HepG2 (cell line): ENCODE measurements at regions not wholly inside any gene's neighbourhood (a gene's known extent, or its start where the extent isn't known, plus 50 kb on each side); places are given as distances from the start of the nearest gene placed in this dataset.
"Not testable (repeated sequence)": the region's sequence is repeated elsewhere in the genome, so short reads cannot be mapped to it uniquely, and the experiment has no call there.

Source experiments
- ATAC-seq: fragments of 200-7000 bp; cut with Tn5 transposase; 3 replicates; pipeline ENCODE4 v1.9.1; 2020; ENCODE audit warnings: mild to moderate bottlenecking, moderate library complexity
- BruUV-seq: library from RNA; stranded (reverse); fragments of 400-500 nt; replicated peaks from 2 replicates; lab custom pipeline; 2021; lab: Mats Ljungman, UMichigan
- CTCF ChIA-PET: fragments of 300-600 bp; formaldehyde crosslinking; extraction: SDS; loops from one replicate; lab custom pipeline; 2021; ENCODE audit warnings: low total read pairs, inconsistent platforms, low intra/inter-chr PET ratio; lab: Yijun Ruan, JAX
- POLR2A ChIA-PET: fragments of 350-600 bp; sonication (Branson Sonifier 250); formaldehyde crosslinking; loops from one replicate; lab custom pipeline; 2020; ENCODE audit warnings: antibody characterized with exemption, inconsistent platforms; lab: Yijun Ruan, JAX
- DNase-seq: peaks from one replicate; pipeline ENCODE4 v3.0.0-alpha.2; 2015; ENCODE audit warnings: low spot score
- FAIRE-seq: peaks from 3 replicates; lab custom pipeline; 2011; peaks lifted over from hg19 to GRCh38; lab: Jason Lieb, UNC
- H2AFZ ChIP-seq: one replicate; pipeline ENCODE4 v1.6.1; 2011; ENCODE audit warnings: low read length, inconsistent platforms
- H3K27ac ChIP-seq: fragments of 300-600 bp; 3 replicates; pipeline ENCODE4 v1.8.0; 2011; ENCODE audit warnings: mixed run types, mild to moderate bottlenecking, mixed read lengths, low read length, inconsistent platforms; ENCODE audit not compliant: insufficient read depth; ENCODE audit errors: extremely low read length
- H3K27me3 ChIP-seq, 2 experiments: fragments of 200-600 bp in 1 of 2; 2 replicates in 1 of 2; 3 replicates in 1 of 2; pipeline versions ENCODE4 v1.6.0 to v1.8.0; 2011; ENCODE audit warnings: low read length in 2 of 2, mild to moderate bottlenecking in 2 of 2, moderate library complexity in 2 of 2, inconsistent platforms in 1 of 2; ENCODE audit not compliant: insufficient read depth in 2 of 2, control insufficient read depth in 1 of 2
- H3K36me3 ChIP-seq, 2 experiments: fragments of 200-600 bp in 1 of 2; replicated peaks in 1 of 2; 2 replicates in 1 of 2; 3 replicates in 1 of 2; pipeline versions ENCODE4 v1.5.1 to v1.8.0; 2011; ENCODE audit warnings: low read length in 2 of 2, inconsistent platforms in 1 of 2; ENCODE audit not compliant: insufficient read depth in 2 of 2, control insufficient read depth in 1 of 2
- H3K4me1 ChIP-seq: 2 replicates; pipeline ENCODE4 v1.5.1; 2012; ENCODE audit warnings: low read length, inconsistent platforms; ENCODE audit not compliant: insufficient read depth
- H3K4me2 ChIP-seq: 2 replicates; pipeline ENCODE4 v1.6.0; 2011; ENCODE audit warnings: low read depth, low read length, inconsistent platforms
- H3K4me3 ChIP-seq, 3 experiments: fragments of 200-600 bp in 1 of 3; sonication (generic), shearing (Covaris generic) in 1 of 3; replicated peaks in 1 of 3; 2 replicates each; pipeline ENCODE4 v1.5.1; 2011 to 2016; ENCODE audit warnings: low read length in 3 of 3, inconsistent platforms in 2 of 3, low read depth in 2 of 3, mild to moderate bottlenecking in 2 of 3, control low read depth in 1 of 3, mixed read lengths in 1 of 3; ENCODE audit not compliant: insufficient read depth in 1 of 3
- H3K79me2 ChIP-seq: one replicate; pipeline ENCODE4 v1.6.1; 2011; ENCODE audit warnings: low read length, inconsistent platforms; ENCODE audit not compliant: insufficient read depth
- H3K9ac ChIP-seq: 2 replicates; pipeline ENCODE4 v1.6.0; 2011; ENCODE audit warnings: mild to moderate bottlenecking, low read depth, low read length, inconsistent platforms; ENCODE audit not compliant: insufficient read depth
- H3K9me3 ChIP-seq: 2 replicates; pipeline ENCODE4 v1.5.1; 2012; ENCODE audit warnings: mild to moderate bottlenecking, low read length
- H4K20me1 ChIP-seq: 2 replicates; pipeline ENCODE4 v1.6.0; 2011; ENCODE audit warnings: inconsistent platforms, mild to moderate bottlenecking, low read length, moderate library complexity; ENCODE audit not compliant: insufficient read depth
- ZNF350 ChIP-seq: sonication (generic); formaldehyde crosslinking; IDR thresholded peaks from 2 replicates; pipeline ENCODE4 v1.4.0; 2020; ENCODE audit warnings: mild to moderate bottlenecking, low read depth, missing genetic modification reagents, borderline replicate concordance
- WGBS: methylation state at CpG from one replicate; pipeline ENCODE4 v1.1.6; 2017; ENCODE audit warnings: low lambda C conversion rate; 5-methylcytosine and 5-hydroxymethylcytosine counted together
- in situ Hi-C: cut with HindIII; loops from 2 replicates; pipeline ENCODE4 v1.10.0; 2017; ENCODE audit warnings: low pct_unique_long_range_greater_than_20kb; ENCODE audit not compliant: extremely low pct_ligation_motif_present
- intact Hi-C: fragments of 100-400 bp; cut with micrococcal nuclease; formaldehyde crosslinking; loops from one replicate; pipeline ENCODE4 v1.10.0; 2022; ENCODE audit not compliant: unreplicated experiment

DNA sequence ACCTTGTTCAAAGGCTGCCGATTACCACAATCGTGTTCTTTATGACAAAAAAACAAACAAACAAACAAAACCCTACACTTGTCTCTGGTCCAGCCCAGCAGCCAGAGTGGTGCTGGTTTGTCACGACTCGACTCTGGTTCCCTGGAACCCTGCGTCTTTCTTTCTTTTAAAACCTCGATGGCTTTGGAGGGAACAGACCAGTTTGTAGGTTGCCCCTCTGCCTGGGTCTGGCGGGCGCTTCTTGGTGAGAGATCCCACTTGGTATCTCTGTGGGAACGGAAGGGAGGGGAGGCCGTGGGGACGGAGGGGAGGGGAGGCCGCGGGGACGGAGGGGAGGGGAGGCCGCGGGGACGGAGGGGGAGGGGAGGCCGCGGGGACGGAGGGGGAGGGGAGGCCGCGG, 176.2 kb upstream of the ZNF469 start:
- in situ Hi-C loops, ATAC-seq, H3K4me3 ChIP-seq, H3K4me1 ChIP-seq, H3K79me2 ChIP-seq, H3K9ac ChIP-seq, H2AFZ ChIP-seq, H3K27ac ChIP-seq, CTCF ChIA-PET, POLR2A ChIA-PET, intact Hi-C loops, DNase-seq, H3K9me3 ChIP-seq, FAIRE-seq, BruUV-seq, H3K4me2 ChIP-seq, H4K20me1 ChIP-seq, H3K36me3 ChIP-seq: not testable (repeated sequence)
- peaks cover 1 to 31% of the 10 kb centered on the region in 2 experiments; a peak in 4 of 5 replicates for H3K27me3 ChIP-seq
- WGBS: 61% methylated on average over 16 of the region's 22 CpGs

- no TSS peak for BruUV-seq
- no peaks in the 10 kb centered on the region for H4K20me1 ChIP-seq
- H3K79me2 ChIP-seq: no peaks in the 10 kb centered on the region
- H3K9me3 ChIP-seq: no peaks in the 10 kb centered on the region
- intact Hi-C loops (no loop called here), in situ Hi-C loops (no loop called here)
- H3K9ac ChIP-seq: no peak overlapping the region
- H3K4me2 ChIP-seq: no peak overlapping the region
- no peak for TF ChIP-seq ZNF350 (CRISPR knock-in tag)
- H3K27me3 ChIP-seq: peaks cover 1 to 23% of the 10 kb centered on the region in 2 experiments; a peak in 2 of 5 replicates
- DNase-seq (no peak), ATAC-seq (no peak), FAIRE-seq (no peak)
- H3K27ac ChIP-seq: no peak overlapping the region
- no peak overlapping the region for H3K4me3 ChIP-seq
- H3K36me3 ChIP-seq: no peaks in the 10 kb centered on the region
- POLR2A ChIA-PET: no interaction called here
- 39% methylated on average over 10 of the region's 10 CpGs for WGBS
- H3K4me1 ChIP-seq: no peaks in the 10 kb centered on the region
- H2AFZ ChIP-seq: no peak overlapping the region
- CTCF ChIA-PET: no interaction called here
Measured at GRCh38 chr16:88208112-88208511, 174.6 kb upstream of the ZNF469 start.

GRCh38 chr16:88208776-88209175, 174.0 kb upstream of the ZNF469 start:
- H2AFZ ChIP-seq, H3K9me3 ChIP-seq, H3K79me2 ChIP-seq, H3K9ac ChIP-seq, H4K20me1 ChIP-seq, H3K27ac ChIP-seq, BruUV-seq, FAIRE-seq, POLR2A ChIA-PET, intact Hi-C loops, DNase-seq, H3K4me2 ChIP-seq, H3K4me1 ChIP-seq, CTCF ChIA-PET, H3K4me3 ChIP-seq, H3K36me3 ChIP-seq, in situ Hi-C loops: not testable (repeated sequence)
- ATAC-seq: peak; percentile 33; the same call in 1 of the 3 replicates
- H3K27me3 ChIP-seq: peaks cover 1 to 20% of the 10 kb centered on the region in 2 experiments; a peak in 2 of 5 replicates
- WGBS: 3% methylated on average over 5 of the region's 5 CpGs

DNA sequence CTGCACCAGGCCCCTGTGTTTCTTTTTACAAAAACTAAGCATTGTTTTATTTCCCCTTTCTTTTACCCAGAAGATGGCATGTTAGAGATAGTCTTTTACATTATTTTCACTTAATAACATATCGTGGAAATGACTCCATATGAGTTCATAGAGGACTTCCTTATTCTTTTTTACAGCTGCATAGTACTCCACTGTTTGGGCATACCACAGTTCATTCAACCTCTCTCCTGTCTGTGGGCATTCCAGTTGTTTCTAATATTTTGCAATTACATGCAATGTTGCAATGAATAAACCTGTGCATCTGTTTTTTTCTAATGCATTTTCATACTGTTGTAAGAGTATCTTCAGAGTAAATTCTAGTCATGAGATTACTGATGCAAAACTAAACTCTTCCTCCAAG, 173.2 kb upstream of the ZNF469 start:
- WGBS: 7% methylated on average over 1 of the region's 1 CpG
- H3K79me2 ChIP-seq, DNase-seq, H3K4me1 ChIP-seq, H3K9me3 ChIP-seq, ATAC-seq, H3K4me2 ChIP-seq, H3K27ac ChIP-seq, BruUV-seq, in situ Hi-C loops, FAIRE-seq, POLR2A ChIA-PET, H4K20me1 ChIP-seq, H3K36me3 ChIP-seq, H3K9ac ChIP-seq, H3K4me3 ChIP-seq, intact Hi-C loops, H2AFZ ChIP-seq, CTCF ChIA-PET: not testable (repeated sequence)
- H3K27me3 ChIP-seq: peaks cover 1 to 12% of the 10 kb centered on the region in 2 experiments; a peak in 2 of 5 replicates
